Ovary (tissue), 7 donors: ENCODE measurements at regions not wholly inside any gene's neighbourhood (a gene's known extent, or its start where the extent isn't known, plus 50 kb on each side); places are given as distances from the start of the nearest gene placed in this dataset.
"Not testable (repeated sequence)": the region's sequence is repeated elsewhere in the genome, so short reads cannot be mapped to it uniquely, and the experiment has no call there.

ENCODE experiments used
- DNase-seq, 5 donors: peaks; one replicate each; pipeline ENCODE4 v3.0.0-alpha.2; 2019 to 2020
- H3K27ac ChIP-seq, 2 donors: fragments of 200-600 bp; one replicate each; pipeline versions ENCODE4 v1.5.1 to v1.8.0; 2019 to 2022
- H3K27me3 ChIP-seq: fragments of 200-600 bp; one replicate; pipeline ENCODE4 v1.8.0; 2022
- H3K36me3 ChIP-seq: fragments of 200-600 bp; sonication (generic); one replicate; pipeline ENCODE4 v1.5.1; 2019
- H3K4me1 ChIP-seq: one replicate; pipeline ENCODE4 v1.8.1; 2013; ENCODE audit warnings: mild to moderate bottlenecking, moderate library complexity; ENCODE audit not compliant: insufficient read depth
- H3K4me3 ChIP-seq: fragments of 200-600 bp; sonication (generic); one replicate; pipeline ENCODE4 v1.5.1; 2017
- H3K9me3 ChIP-seq, 2 donors: fragments of 200-600 bp in 1 of 2; sonication (generic) in 1 of 2; one replicate each; pipeline versions ENCODE4 v1.5.1 to v1.8.1; 2013 to 2019; ENCODE audit warnings: mild to moderate bottlenecking in 1 of 2, moderate library complexity in 1 of 2
- EP300 ChIP-seq: sonication (generic); formaldehyde crosslinking; IDR thresholded peaks from one replicate; pipeline ENCODE4 v1.6.1; 2017; ENCODE audit warnings: antibody characterized with exemption
- POLR2A ChIP-seq: fragments of 450-650 bp; IDR thresholded peaks from one replicate; pipeline ENCODE4 v1.6.1; 2017; ENCODE audit warnings: antibody characterized with exemption, mild to moderate bottlenecking, moderate library complexity
- WGBS, 3 donors: extraction: QIAGEN DNeasy Blood & Tissue Kit in 1 of 3; methylation state at CpG; one replicate each; pipeline versions ENCODE4 v1.1.5 to v1.1.7; 2013 to 2017; 5-methylcytosine and 5-hydroxymethylcytosine counted together
- intact Hi-C, 4 donors: fragments of 100-400 bp; cut with DNase I; formaldehyde crosslinking; loops; one replicate each; pipeline versions ENCODE4 v1.11.0 to v1.15.1; 2022 to 2023
- TF ChIP-seq, protein P1 (sequence below), 3 donors: fragments of 450-650 bp in 2 of 3; fragments of 200-600 bp in 1 of 3; IDR thresholded peaks; one replicate each; pipeline versions ENCODE4 v1.5.1 to v1.8.0; 2016 to 2022; ENCODE audit warnings: antibody characterized with exemption in 3 of 3, mild to moderate bottlenecking in 1 of 3
- donor health status: DM: no; HTN: no; CAD: no; lungs with moderate emphysema.
- donor health status: DM: no; HTN: no; CAD: no.
- donor health status: Bipolar disorder and iron deficiency.
- donor health status: DM: no; HTN: no; CAD: no.
- donor health status: DM: yes; HTN: yes; CAD: no.

DNA sequence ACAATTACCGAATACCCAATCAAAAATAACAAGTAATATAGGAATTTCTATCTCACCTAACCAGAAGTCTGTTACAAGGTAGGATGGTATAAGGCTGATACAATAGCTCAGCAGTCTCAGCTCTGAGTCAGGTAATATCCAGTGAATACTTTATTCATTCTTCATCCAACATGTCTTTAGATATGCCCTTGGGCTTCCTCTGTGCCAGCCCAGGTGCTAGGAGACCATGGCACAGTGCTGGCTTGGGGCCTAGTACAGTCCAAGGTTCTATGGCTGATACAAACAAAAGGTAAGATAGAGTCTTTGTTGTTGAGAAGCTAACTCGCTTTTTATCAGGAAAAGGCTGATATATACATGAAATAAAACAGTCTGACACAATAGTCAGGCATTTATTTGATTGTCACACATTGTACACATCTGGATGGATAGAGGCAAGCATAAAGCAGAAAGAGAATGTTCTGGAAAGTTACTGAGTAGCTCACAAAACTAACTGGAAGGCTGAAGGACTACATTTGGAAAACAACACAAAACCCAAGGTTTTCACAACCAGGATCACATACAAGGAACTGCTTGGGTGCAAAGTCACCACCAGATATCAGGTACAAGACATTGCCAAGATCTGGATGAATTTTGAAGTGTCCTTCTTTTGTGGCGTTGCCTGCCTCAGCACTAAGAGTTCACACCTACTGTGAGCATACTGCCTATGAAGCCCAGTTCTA lies 110.4 kb upstream of the SCAF8 start:
- H3K36me3 ChIP-seq, result no peaks in the 10 kb centered on the region
- H3K27ac ChIP-seq, result no peak overlapping the region
- H3K4me3 ChIP-seq, result no peak overlapping the region
- TF ChIP-seq, protein P1, sequence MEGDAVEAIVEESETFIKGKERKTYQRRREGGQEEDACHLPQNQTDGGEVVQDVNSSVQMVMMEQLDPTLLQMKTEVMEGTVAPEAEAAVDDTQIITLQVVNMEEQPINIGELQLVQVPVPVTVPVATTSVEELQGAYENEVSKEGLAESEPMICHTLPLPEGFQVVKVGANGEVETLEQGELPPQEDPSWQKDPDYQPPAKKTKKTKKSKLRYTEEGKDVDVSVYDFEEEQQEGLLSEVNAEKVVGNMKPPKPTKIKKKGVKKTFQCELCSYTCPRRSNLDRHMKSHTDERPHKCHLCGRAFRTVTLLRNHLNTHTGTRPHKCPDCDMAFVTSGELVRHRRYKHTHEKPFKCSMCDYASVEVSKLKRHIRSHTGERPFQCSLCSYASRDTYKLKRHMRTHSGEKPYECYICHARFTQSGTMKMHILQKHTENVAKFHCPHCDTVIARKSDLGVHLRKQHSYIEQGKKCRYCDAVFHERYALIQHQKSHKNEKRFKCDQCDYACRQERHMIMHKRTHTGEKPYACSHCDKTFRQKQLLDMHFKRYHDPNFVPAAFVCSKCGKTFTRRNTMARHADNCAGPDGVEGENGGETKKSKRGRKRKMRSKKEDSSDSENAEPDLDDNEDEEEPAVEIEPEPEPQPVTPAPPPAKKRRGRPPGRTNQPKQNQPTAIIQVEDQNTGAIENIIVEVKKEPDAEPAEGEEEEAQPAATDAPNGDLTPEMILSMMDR (IDR thresholded peaks at IDR 0.05), result no peak
- 85 to 88% (median 86%) methylated on average over 3 of the region's 3 CpGs for WGBS, 3 donors
- no peak for DNase-seq
- intact Hi-C loops, result no loop called here
- no peaks in the 10 kb centered on the region for H3K27me3 ChIP-seq
- H3K9me3 ChIP-seq, result no peaks in the 10 kb centered on the region
- H3K4me1 ChIP-seq, result no peaks in the 10 kb centered on the region

DNA sequence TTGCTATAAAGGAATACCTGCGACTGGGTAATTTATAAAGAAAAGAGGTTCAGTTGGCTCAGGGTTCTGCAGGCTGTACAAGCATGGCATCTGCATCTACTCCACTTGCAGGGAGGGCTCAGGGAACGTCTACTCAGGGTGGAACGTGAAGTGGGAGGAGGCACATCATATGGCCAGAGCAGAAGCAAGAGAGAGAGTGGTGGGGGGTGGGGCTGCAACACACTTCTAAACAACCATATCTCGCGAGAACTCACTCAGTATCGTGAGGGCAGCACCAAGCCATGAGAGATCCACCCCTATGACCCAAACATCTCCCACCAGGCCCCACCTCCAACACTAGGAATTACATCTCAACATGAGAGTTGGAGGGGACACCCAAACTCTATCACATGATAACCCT lies 109.8 kb upstream of the SCAF8 start:
- no peaks in the 10 kb centered on the region for H3K27me3 ChIP-seq

DNA sequence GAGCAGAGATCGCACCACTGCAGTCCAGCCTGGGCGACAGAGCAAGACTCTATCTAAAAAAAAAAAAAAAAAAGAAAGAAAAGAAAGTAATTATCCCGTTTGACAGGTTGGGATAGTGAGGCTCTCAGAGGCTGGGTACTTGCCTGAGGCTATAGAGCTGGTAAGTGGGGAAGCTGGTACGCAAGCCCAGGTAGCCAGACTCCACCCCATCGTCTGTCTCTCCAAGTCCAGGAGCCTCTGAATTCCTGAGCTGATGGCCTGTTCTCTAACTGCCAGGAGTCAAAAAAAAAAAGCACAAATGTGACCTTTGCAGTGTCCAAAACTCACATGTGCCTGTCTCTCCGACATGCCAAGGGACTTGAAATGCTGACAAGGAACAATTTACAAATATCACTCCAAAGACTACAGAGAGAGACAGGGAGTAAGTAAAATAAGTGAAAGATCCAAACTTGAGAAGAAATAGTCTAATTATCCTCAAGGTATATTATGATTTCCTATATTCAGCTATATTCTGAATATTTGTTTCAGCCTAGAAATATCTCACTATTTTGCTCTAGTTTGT lies 109.1 kb upstream of the SCAF8 start:
- Histone ChIP-seq H3K27me3 (no peaks in the 10 kb centered on the region), H3K4me3 (no peak overlapping the region), H3K27ac (no peak overlapping the region), H3K4me1 (no peaks in the 10 kb centered on the region), H3K9me3 (no peaks in the 10 kb centered on the region), H3K36me3 (no peaks in the 10 kb centered on the region)
- no peak for DNase-seq
- WGBS, 3 donors, result 91 to 93% (median 92%) methylated on average over 6 of the region's 6 CpGs
- intact Hi-C loops, result no loop called here
- no peak for TF ChIP-seq EP300

More for the DNA sequence above, 109.8 kb upstream of the SCAF8 start:
- DNase-seq, result no peak
- TF ChIP-seq, protein P1 (IDR thresholded peaks at IDR 0.05), result no peak
- TF ChIP-seq EP300, result no peak
- no peak for TF ChIP-seq POLR2A
- no peaks in the 10 kb centered on the region for H3K36me3 ChIP-seq
- no peaks in the 10 kb centered on the region for H3K9me3 ChIP-seq
- no peak overlapping the region for H3K4me3 ChIP-seq
- intact Hi-C loops, result no loop called here
- H3K27ac ChIP-seq, result no peak overlapping the region
- 84 to 89% (median 86%) methylated on average over 6 of the region's 6 CpGs for whole genome bisulfite sequencing, 3 donors
- H3K4me1 ChIP-seq, result no peaks in the 10 kb centered on the region

DNA sequence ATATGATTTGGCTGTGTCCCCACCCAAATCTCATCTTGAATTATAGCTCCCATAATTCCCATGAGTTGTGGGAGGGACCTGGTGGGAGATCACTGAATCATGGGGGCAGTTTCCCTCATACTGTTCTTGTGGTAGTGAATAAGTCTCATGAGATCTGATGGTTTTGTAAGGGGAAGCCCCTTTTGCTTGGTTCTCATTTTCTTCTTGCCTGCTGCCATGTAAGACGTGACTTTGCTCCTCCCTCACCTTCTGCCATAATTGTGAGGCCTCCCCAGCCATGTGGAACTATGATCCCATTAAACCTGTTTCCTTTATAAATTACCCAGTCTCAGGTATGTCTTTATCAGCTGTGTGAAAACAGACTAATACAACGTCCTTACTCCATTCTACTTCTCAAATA lies 108.5 kb upstream of the SCAF8 start:
- H3K4me3 ChIP-seq, H3K9me3 ChIP-seq, intact Hi-C loops, H3K27ac ChIP-seq, H3K27me3 ChIP-seq, H3K4me1 ChIP-seq, DNase-seq, H3K36me3 ChIP-seq: not testable (repeated sequence)
- WGBS, 3 donors, result 74 to 86% (median 76%) methylated on average over 2 of the region's 2 CpGs

DNA sequence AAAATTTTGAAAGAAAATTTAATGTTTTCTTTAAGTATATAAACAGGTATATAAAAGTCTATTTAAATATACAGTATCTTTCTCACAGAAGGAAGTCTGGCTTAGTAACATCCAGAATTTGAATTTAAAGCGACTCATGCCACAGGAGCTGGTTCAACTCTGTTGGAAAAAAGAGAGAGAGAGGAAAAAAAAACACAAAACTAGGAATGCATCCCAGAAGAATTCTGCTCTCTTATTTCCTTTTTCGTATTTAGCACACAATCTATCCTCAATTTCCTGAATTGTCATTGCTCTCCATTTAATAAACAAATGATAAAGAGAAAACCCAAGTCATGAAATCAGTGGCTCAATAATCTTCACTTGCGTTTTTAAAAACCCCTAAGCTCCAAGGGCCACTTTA lies 107.5 kb upstream of the SCAF8 start:
- WGBS, 3 donors, result 20 to 28% (median 21%) methylated on average over 3 of the region's 3 CpGs
- Histone ChIP-seq H3K9me3 (no peaks in the 10 kb centered on the region), H3K27me3 (no peaks in the 10 kb centered on the region), H3K4me1 (no peaks in the 10 kb centered on the region), H3K36me3 (no peaks in the 10 kb centered on the region), H3K4me3 (no peak overlapping the region), H3K27ac (no peak overlapping the region)
- TF ChIP-seq POLR2A, result no peak
- TF ChIP-seq EP300, result no peak
- TF ChIP-seq, protein P1 (IDR thresholded peaks at IDR 0.05), result no peak
- DNase-seq, result no peak
- intact Hi-C loops, result no loop called here
